ENCODE measurements at regions not wholly inside any gene's neighbourhood (a gene's known extent, or its start where the extent isn't known, plus 50 kb on each side); places are given as distances from the start of the nearest gene placed in this dataset.

- peak; percentile 15 for DNase-seq (ENCODE audit: low read depth)
These were observed 53.4 kb downstream of the GAS1 start for GRCh38 chr9:86893811-86894490.

GRCh38 chr9:86892576-86892975, 54.7 kb downstream of the GAS1 start:
- DNase-seq (ENCODE audit: low read depth), result peak; percentile 12

GRCh38 chr9:86891886-86892437, 55.3 kb downstream of the GAS1 start:
- DNase-seq (ENCODE audit: low read depth), result no peak

- DNase-seq (ENCODE audit: low read depth), result no peak
These were observed 56.2 kb downstream of the GAS1 start for GRCh38 chr9:86891091-86891490.

GRCh38 chr9:86885232-86885631, 62.1 kb downstream of the GAS1 start:
- DNase-seq (ENCODE audit: low read depth), result no peak

- DNase-seq (ENCODE audit: low read depth), result no peak
These were observed 70.6 kb downstream of the GAS1 start for GRCh38 chr9:86876621-86877196.

GRCh38 chr9:86868616-86869015, 78.7 kb downstream of the GAS1 start:
- DNase-seq (ENCODE audit: low read depth), result no peak

GRCh38 chr9:86867804-86868313, 79.4 kb downstream of the GAS1 start:
- DNase-seq (ENCODE audit: low read depth), result no peak

GRCh38 chr9:86865952-86866351, 81.4 kb downstream of the GAS1 start:
- no peak for DNase-seq (ENCODE audit: low read depth)

- no peak for DNase-seq (ENCODE audit: low read depth)
These were observed 87.3 kb downstream of the GAS1 start for GRCh38 chr9:86860006-86860405.

GRCh38 chr9:86859056-86859455, 88.2 kb downstream of the GAS1 start:
- DNase-seq (ENCODE audit: low read depth), result no peak

- DNase-seq (ENCODE audit: low read depth), result no peak
These were observed 89.3 kb downstream of the GAS1 start for GRCh38 chr9:86858009-86858408.

GRCh38 chr9:86856259-86856658, 91.0 kb downstream of the GAS1 start:
- peak; percentile 16 for DNase-seq (ENCODE audit: low read depth)

GRCh38 chr9:86854898-86855523, 92.3 kb downstream of the GAS1 start:
- DNase-seq (ENCODE audit: low read depth), result peak; percentile 99

- DNase-seq (ENCODE audit: low read depth), result peak; percentile 87
These were observed 100.7 kb downstream of the GAS1 start for GRCh38 chr9:86846656-86847055.

GRCh38 chr9:86843206-86843605, 104.1 kb downstream of the GAS1 start:
- DNase-seq (ENCODE audit: low read depth), result peak; percentile 40

GRCh38 chr9:86842573-86842972, 104.7 kb downstream of the GAS1 start:
- no peak for DNase-seq (ENCODE audit: low read depth)

GRCh38 chr9:86839522-86839921, 107.8 kb downstream of the GAS1 start:
- DNase-seq (ENCODE audit: low read depth), result no peak

GRCh38 chr9:86838519-86839497, 108.5 kb downstream of the GAS1 start:
- DNase-seq (ENCODE audit: low read depth), result peak; percentile 63

- DNase-seq (ENCODE audit: low read depth), result no peak
These were observed 110.0 kb downstream of the GAS1 start for GRCh38 chr9:86837345-86837744.

GRCh38 chr9:86836797-86837196, 110.5 kb downstream of the GAS1 start:
- no peak for DNase-seq (ENCODE audit: low read depth)

Data from LHCN-M2 (cell line).